HG02763 (cell line): ENCODE measurements at regions not wholly inside any gene's neighbourhood (a gene's known extent, or its start where the extent isn't known, plus 50 kb on each side); places are given as distances from the start of the nearest gene placed in this dataset.
"Not testable (repeated sequence)": the region's sequence is repeated elsewhere in the genome, so short reads cannot be mapped to it uniquely, and the experiment has no call there.

Source experiments
- ATAC-seq: cut with Tn5 transposase; IDR thresholded peaks from one replicate; pipeline ENCODE4 v1.9.1; 2021; ENCODE audit warnings: mild to moderate bottlenecking, moderate library complexity; ENCODE audit not compliant: unreplicated experiment

DNA sequence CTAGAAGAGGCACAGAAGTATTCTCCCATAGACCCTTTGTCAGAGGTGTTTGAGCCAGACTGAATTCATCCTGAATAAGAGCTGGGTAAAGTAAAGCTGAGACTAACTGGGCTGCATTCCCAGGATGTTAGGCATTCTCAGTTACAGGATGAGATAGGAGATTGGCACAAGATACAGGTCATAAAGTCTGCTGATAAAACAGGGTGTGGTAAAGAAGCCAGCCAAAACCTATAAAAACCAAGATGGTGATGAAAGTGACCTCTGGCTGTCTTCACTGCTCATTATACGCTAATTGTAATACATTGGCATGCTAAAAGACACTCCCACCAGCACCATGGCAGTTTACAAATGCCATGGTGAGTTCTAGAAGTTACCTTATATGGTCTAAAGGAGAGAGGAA is 364.9 kb upstream of the TMEFF2 start:
- no peak for ATAC-seq

DNA sequence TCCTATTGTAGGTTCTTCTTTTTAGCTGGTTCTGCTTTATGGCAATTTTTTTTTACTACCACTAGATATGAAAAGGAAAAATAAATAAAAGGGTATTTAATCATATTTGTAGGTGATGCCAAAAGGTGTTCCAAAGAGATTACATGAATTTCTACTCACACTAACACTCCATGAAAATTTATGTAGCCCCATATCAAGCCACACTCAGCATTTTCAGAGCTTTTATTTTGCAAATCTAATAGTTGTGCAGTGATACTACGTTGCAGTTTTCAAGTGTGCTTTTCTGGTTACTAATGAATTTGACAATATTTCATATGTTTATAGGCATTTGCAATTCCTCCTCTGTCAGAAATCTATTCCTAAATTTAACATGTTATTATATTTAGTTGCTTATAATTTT is 363.9 kb upstream of the TMEFF2 start:
- ATAC-seq = no peak

DNA sequence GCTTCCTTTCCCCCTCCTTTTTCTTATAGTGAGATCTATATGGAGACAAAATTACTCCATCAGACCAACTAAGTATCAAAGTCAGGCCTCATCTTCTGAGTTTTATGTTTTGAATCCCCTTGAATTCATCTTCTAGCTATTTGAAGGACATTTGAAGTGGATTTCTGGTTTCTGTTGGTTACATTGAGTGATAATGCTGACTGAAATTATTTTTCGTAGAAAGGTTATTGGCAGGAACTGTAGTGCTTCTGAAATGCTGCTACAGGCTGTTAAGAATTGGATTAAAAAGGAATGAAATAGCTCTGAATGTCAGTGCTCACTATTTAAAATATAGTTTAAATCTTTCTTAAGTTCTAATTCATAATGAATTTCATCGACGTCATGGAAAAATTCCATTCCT is 361.0 kb upstream of the TMEFF2 start:
- no peak for ATAC-seq

DNA sequence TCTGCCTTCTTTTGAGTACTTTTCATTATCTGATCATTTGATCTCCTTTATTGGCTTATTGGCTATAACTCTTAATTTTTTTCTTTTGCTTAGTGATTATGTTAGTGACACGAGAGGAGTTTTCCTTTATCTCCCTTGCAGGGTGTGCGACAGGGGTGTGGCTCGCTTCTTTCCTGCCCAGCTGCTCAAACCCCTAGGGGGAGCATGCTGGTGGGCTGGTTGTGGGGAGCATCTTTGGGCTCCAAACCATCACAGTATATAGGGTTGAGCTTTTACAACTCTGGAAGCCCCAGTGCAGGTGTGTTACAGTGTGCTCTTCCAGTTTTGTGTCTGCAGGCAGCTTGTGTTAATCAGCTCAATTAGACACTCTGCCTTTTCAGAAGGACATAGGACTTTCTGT is 357.0 kb upstream of the TMEFF2 start:
- ATAC-seq = no peak

DNA sequence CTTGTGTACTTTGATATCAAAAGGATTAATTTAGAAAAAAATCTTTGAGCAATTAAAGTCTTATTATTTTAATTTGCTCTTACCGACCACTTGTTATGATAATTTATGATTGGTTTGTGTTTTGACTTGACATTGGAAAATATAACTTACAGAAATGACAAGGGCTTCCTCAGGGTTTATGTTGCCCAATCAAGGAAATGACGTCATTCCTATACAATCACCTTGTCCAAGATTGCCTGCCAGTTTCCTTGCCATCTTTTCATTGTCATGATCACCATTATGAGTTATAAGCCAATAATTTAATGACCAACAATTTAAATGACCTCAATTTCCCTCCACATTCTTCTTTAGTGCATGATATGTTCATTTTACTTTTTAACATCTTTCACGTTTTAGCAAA is 351.8 kb upstream of the TMEFF2 start:
- no peak for ATAC-seq

DNA sequence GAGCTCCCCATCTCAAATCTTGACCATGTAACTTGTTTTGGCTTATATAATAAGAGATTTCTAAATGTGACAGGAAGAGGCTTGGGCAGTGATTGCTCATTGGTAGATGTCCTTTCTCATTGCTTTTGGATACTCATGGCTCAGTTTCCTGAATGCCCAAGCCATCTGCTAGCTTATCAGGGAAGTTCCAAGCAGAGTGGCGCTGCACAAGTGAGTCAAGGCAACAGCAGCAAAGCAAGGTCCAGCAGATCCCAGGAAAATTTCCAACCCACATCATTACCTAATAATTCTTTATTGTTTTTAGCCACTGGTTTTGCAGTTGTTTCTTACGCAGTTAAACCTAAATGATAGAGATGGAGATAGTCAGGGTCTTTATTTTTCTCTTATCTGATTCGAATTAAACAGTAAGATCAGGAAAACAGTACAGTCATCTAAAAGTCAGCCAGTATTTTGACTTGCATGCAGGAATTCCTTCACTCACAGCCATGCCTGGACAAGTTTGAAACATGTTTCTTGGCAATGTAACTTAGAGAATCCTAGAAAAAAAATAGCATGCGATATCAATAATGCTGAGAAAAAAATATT is 349.7 kb upstream of the TMEFF2 start:
- no peak for ATAC-seq

DNA sequence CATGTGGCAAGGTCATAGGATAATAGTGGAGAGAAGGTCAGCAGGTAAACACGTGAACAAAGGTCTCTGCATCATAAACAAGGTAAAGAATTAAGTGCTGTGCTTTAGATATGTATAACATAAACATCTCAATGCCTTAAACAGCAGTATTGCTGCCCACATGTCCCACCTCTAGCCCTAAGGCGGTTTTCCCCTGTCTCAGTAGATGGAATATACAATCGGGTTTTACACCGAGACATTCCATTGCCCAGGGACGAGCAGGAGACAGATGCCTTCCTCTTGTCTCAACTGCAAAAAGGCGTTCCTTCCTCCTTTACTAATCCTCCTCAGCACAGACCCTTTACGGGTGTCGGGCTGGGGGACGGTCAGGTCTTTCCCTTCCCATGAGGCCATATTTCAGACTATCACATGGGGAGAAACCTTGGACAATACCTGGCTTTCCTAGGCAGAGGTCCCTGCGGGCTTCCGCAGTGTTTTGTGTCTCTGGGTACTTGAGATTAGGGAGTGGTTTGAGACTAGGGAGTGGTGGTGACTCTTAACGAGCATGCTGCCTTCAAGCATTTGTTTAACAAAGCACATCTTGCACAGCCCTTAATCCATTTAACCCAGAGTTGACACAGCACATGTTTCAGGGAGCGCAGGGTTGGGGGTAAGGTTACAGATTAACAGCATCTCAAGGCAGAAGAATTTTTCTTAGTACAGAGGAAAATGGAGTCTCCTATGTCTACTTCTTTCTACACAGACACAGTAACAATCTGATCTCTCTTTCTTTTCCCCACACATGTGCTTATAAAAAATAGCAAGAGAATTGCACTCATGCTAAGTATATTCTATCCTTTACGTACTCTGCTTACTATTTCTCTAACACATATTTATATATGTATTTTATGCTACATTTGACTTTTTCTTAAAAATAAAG is 347.7 kb upstream of the TMEFF2 start:
- not testable (repeated sequence) for ATAC-seq

DNA sequence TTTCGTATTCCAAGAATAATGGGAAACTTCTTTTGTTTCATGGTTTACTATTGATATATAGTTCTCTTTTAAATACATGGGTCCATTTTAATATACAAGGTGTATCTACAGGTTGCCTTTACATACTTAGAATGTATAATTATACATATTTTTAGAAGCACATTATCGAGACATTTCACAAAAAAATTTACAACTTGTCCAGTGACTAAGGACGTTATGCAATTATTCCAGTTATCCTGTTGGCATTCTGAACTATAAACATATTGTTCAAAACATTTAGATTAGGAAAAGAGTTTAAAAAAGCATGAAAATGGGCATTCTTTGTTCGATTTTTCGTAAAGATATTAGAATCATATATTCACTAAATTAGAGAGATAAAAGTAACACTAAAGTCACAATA is 344.6 kb upstream of the TMEFF2 start:
- no peak for ATAC-seq

DNA sequence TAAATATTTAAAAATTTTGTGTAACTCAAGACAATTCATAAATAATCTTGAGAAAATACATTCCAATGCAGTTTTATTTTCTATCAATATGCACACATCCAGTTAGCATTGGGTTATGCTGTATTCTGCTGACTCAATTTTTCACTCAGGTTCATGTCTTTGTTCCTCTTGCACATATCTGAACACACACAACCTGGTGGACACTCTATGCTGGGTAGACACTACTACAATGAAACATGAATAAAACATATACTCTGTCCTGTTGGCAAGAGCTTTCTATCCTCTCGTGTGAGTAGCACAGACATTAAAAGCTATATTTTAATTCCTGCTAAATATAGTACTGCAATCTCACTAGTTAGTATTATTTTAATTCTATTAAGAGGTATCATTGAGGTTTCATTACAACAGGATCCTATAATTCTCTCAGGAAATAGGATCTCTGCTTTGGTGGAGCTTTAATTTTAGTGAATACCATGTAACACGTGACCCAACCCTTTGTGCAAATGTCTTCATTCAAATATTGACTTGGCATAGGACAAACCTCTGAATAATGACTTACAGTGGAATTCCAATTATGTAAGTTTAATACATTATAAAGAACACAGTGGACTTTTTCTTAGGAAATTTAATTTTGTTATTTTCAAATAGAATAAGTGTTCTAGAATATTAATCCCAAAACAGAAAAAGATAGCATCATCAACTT is 342.3 kb upstream of the TMEFF2 start:
- no peak for ATAC-seq

DNA sequence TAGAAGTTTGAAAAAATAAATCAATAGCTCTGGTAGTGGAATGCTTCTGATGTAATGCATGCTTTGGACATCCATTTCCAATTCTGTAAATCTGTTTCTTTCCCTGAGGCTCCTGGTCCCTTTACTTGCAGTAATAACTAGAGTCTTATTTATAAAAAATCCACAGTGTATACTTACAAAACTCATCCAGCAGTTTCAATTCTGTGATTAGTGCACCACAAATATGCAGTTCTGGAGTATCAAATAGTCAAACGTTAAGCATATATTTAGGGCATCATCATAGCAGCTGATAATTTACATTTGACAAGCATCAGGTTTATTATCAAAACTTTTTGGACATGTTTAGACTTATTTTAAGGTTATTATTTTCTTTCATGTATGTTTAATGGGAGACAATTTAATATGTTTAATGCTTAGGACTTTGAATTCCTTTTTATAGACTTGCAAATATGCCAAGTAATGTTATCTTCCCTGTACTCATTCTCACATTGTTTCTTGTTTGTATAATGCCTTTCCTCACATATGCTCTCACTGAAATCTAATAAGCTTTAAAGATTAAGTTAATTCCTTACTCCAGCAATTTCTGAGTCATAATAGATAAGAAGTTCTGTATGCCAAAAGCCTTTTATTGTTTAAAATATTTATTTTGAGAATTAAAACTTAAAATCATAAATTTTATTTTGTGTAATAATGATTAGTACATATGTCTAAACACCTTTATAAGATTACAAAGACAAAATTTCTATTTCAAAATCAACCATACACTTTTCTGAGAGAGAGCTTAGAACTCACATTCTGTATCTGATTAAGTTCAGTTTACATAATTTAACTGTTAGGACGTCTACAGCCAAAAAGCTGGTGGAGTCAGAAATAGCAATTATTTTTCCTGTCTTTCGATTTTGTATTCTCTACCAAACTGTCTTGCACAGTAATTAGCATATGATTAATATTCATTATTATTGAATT is 341.5 kb upstream of the TMEFF2 start:
- ATAC-seq = no peak

DNA sequence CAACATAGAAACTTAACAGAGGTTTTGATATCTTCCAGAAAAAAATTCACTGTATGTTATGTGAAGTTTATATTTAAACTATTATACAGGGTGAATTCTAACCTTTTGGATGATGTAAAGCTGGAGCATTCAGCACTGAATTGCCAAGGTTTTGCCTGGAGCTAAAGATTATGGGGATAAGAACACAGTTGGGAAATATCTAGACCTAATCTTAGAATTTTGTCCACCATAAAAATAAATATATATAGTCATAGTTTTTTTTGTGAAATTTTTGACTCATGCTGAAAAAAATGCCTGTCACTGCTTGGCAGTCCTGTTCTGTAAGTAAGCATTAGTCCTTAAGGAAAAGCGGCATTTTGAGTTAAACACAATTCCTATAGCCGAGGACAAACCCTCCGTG is 339.3 kb upstream of the TMEFF2 start:
- ATAC-seq = no peak

DNA sequence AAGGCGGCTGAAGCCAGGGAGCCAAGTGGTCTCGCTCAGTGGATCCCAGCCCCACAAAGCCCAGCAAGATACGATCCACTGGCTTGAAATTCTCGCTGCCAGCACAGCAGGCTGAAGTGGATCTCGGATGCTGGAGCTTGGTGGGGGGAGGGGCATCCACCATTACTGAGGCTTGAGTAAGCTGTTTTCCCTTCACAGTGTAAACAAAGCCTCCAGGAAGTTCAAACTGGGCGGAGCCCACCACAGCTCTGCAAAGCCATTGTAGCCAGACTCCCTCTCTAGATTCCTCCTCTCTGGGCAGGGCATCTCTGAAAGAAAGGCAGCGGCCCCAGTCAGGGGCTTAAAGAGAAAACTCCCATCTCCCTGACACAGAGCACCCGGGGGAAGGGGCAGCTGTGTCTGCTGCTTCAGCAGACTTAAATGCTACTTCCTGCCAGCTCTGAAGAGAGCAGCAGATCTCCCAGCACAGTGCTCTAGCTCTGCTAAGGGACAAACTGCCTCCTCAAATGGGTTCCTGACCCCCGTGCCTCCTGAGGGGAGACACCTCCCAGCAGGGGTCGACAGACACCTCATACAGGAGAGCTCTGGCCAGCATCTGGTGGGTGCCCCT is 330.0 kb upstream of the TMEFF2 start:
- not testable (repeated sequence) for ATAC-seq

DNA sequence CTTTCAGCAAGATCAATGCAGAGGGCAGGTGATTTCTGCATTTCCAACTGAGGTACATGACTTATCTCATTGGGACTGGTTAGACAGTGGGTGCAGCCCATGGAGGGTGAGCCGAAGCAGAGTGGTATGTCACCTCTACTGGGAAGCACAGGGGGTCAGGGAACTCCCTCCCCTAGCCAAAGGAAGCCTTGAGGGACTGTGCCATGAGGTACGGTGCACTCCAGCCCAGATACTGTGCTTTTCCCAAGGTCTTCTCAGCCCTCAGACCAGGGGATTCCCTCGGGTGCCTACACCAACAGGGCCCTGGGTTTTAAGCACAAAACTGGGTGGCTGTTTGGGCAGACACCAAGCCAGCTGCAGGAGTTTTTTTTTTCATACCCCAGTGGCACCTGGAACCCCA is 329.5 kb upstream of the TMEFF2 start:
- ATAC-seq = not testable (repeated sequence)

DNA sequence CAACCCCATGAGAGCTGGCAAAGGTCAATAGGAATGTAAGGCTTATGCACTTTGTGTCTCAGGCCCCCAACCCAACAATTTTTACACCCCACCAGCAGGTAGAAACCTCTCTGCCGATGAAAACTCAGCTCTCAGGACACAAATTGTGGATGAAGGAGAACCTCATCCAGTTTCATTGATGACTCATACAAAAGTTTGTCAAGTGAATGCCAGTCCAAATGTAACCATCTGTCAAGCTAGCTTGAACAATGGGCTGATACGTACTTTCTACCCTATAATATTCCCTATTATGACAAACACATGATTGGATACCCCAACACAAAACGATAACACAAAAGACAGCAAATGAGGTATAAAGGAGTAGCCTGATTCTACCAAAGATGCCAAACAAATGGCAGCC is 321.2 kb upstream of the TMEFF2 start:
- ATAC-seq = no peak

DNA sequence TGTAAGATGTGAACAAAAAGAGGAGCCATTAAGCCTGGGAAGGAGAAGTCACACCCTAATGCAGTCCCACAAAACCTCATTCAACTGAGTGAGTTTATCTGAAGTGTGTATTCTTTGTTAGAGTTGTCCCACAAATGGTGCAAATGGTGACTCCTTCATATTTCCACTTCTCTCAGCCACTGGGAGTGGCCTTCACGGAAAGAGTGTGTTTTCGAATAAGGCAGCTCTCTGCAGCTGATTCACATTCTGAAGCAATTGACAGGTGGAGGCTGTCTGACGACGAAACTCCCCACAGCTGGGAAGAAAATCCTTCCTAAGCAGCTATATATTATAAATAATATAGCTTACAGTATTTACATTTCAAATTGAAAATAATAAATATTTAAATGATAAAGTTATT is 318.8 kb upstream of the TMEFF2 start:
- no peak for ATAC-seq

DNA sequence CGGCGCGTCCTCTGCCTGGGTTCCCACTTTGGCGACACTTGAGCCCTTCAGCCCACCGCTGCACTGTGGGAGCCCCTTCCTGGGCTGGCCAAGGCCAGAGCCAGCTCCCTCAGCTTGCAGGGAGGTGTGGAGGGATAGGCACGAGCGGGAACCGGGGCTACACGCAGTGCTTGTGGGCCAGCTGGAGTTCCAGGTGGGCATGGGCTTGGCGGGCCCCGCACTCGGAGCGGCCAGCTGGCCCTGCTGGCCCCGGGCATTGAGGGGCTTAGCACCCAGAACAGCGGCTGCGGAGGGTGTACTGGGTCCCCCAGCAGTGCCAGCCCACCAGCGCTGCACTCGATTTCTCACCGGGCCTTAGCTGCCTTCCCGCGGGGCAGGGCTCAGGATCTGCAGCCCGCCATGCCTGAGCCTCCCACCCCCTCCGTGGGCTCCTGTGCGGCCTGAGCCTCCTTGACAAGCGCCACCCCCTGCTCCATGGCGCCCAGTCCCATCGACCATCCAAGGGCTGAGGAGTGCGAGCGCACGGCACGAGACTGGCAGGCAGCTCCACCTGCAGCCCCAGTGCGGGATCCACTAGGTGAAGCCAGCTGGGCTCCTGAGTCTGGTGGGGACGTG is 313.2 kb upstream of the TMEFF2 start:
- not testable (repeated sequence) for ATAC-seq

DNA sequence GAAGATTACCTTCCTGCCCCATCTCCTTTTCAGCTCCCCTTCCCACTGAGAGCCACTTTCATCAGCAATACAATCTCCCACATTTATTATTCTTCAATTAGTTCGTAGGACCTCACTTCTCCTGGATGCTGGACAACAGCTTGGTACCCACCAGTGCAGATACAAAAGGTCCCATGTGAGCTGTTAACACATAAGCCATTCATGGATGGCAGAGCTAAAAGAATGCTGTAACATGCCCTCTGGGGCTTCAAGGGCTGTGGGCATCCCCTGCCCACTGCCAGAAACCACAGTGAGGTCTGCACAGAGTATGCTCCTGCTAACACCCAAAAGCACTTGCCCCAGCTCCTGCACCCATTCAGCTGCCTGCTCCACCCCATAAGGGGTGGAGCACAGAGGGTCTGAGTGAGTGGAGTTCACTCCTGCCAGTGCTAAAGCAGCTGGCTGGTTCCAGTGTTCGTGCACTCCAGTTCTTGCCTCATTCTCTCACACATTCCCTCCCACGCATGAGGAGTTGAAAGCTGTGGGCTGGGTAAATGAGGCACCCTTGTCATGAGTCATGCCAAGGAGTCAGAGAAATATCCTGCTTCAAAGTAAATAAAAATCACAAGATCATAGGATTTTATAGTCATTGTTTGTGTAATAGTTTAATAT is 305.9 kb upstream of the TMEFF2 start:
- peak; percentile 86 for ATAC-seq

DNA sequence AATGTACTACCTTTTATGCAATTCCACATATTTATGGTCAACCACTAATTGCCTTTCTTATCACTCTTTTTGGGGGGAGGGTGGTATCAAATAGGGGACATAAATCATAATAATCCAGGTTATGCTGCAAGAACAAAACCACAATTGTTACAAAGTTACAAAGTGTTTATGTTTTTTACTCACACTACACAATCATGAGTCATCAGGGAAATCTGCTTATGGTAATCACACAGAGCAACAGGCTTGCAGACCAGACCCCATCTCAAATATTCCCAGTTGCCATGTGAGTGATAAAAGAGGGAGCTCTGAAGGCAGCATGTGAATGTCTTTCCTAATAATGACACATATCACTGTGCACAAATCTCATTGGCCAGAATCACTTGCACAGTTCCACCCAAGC is 304.7 kb upstream of the TMEFF2 start:
- no peak for ATAC-seq

DNA sequence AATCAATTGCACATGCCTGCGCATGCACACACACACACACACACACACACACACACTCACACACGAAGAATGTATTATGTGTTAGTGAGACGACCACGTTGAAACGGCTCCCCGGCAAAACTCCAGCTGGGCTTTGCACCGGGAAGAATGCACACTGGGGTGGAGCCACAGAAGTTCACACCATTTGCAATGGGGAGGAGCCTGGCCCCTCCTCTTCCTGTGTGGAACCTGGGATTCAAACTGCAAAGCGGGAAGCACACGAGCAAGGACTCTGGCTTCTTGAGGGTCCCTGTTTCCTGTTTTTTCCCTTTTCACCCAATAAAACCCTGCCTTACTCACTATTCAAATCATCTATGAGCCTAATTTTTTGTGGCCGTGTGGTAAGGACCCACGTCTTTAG is 304.0 kb upstream of the TMEFF2 start:
- ATAC-seq = no peak
